GM03348 (cell line): ENCODE measurements at regions not wholly inside any gene's neighbourhood (a gene's known extent, or its start where the extent isn't known, plus 50 kb on each side); places are given as distances from the start of the nearest gene placed in this dataset.

Experiments
- DNase-seq: peaks from one replicate; pipeline ENCODE4 v3.0.0; 2012; ENCODE audit warnings: low spot score

- no peak for DNase-seq
Observed at GRCh38 chr1:59062743-59063142, 234.2 kb upstream of the FGGY start.

- DNase-seq: no peak
Observed at GRCh38 chr1:59063501-59063900, 233.4 kb upstream of the FGGY start.

- no peak for DNase-seq
Observed at GRCh38 chr1:59064592-59064991, 232.3 kb upstream of the FGGY start.

- DNase-seq: no peak
Observed at GRCh38 chr1:59066236-59066635, 230.7 kb upstream of the FGGY start.

GRCh38 chr1:59070610-59071009 lies 226.3 kb upstream of the FGGY start:
- no peak for DNase-seq

- no peak for DNase-seq
Observed at GRCh38 chr1:59071289-59071688, 225.6 kb upstream of the FGGY start.

- DNase-seq: no peak
Observed at GRCh38 chr1:59071876-59072582, 224.9 kb upstream of the FGGY start.

- no peak for DNase-seq
Observed at GRCh38 chr1:59072583-59072947, 224.3 kb upstream of the FGGY start.

GRCh38 chr1:59074598-59074997 lies 222.3 kb upstream of the FGGY start:
- DNase-seq: no peak

GRCh38 chr1:59075021-59075420 lies 221.9 kb upstream of the FGGY start:
- no peak for DNase-seq

- peak; percentile 44 for DNase-seq
Observed at GRCh38 chr1:59076612-59077011, 220.3 kb upstream of the FGGY start.

GRCh38 chr1:59077466-59078069 lies 219.3 kb upstream of the FGGY start:
- no peak for DNase-seq

GRCh38 chr1:59078070-59078800 lies 218.7 kb upstream of the FGGY start:
- DNase-seq: no peak

- no peak for DNase-seq
Observed at GRCh38 chr1:59078866-59079265, 218.0 kb upstream of the FGGY start.

- no peak for DNase-seq
Observed at GRCh38 chr1:59079434-59080140, 217.3 kb upstream of the FGGY start.

GRCh38 chr1:59081181-59081580 lies 215.7 kb upstream of the FGGY start:
- no peak for DNase-seq

- DNase-seq: peak; percentile 40
Observed at GRCh38 chr1:59081795-59082194, 215.1 kb upstream of the FGGY start.

GRCh38 chr1:59083946-59084865 lies 212.7 kb upstream of the FGGY start:
- no peak for DNase-seq

GRCh38 chr1:59085101-59085500 lies 211.8 kb upstream of the FGGY start:
- no peak for DNase-seq

- no peak for DNase-seq
Observed at GRCh38 chr1:59089036-59089798, 207.7 kb upstream of the FGGY start.

GRCh38 chr1:59089922-59090457 lies 206.9 kb upstream of the FGGY start:
- no peak for DNase-seq
